ENCODE measurements at regions not wholly inside any gene's neighbourhood (a gene's known extent, or its start where the extent isn't known, plus 50 kb on each side); places are given as distances from the start of the nearest gene placed in this dataset.

- H3K27ac ChIP-seq, result no peak overlapping the region
- DNase-seq (ENCODE audit: low spot score in 2 of 2), result no peak
- intact Hi-C loops (cut with DNase I; ENCODE audit: low total_unique reads), result no loop called here
These were observed 148.6 kb upstream of the EXOC2 start for GRCh38 chr6:841569-841968.

GRCh38 chr6:839201-839600, 146.3 kb upstream of the EXOC2 start:
- Histone ChIP-seq H3K27me3 (no peaks in the 10 kb centered on the region), H3K27ac (no peak overlapping the region), H3K9me3 (peaks cover 0 to 6% of the 10 kb centered on the region in 2 donors), H3K4me1 (no peaks in the 10 kb centered on the region), H3K4me3 (no peak overlapping the region), H3K36me3 (no peaks in the 10 kb centered on the region)
- no peak for DNase-seq (ENCODE audit: low spot score in 2 of 2)
- intact Hi-C loops (cut with DNase I; ENCODE audit: low total_unique reads), result no loop called here
- TF ChIP-seq POLR2AphosphoS5 (IDR thresholded peaks at IDR 0.05) (no peak), POLR2A (IDR thresholded peaks at IDR 0.05) (no peak)
- TF ChIP-seq, protein P1, sequence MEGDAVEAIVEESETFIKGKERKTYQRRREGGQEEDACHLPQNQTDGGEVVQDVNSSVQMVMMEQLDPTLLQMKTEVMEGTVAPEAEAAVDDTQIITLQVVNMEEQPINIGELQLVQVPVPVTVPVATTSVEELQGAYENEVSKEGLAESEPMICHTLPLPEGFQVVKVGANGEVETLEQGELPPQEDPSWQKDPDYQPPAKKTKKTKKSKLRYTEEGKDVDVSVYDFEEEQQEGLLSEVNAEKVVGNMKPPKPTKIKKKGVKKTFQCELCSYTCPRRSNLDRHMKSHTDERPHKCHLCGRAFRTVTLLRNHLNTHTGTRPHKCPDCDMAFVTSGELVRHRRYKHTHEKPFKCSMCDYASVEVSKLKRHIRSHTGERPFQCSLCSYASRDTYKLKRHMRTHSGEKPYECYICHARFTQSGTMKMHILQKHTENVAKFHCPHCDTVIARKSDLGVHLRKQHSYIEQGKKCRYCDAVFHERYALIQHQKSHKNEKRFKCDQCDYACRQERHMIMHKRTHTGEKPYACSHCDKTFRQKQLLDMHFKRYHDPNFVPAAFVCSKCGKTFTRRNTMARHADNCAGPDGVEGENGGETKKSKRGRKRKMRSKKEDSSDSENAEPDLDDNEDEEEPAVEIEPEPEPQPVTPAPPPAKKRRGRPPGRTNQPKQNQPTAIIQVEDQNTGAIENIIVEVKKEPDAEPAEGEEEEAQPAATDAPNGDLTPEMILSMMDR (IDR thresholded peaks at IDR 0.05), result no peak

More at GRCh38 chr6:841569-841968, 148.6 kb upstream of the EXOC2 start:
- H3K36me3 ChIP-seq, result no peaks in the 10 kb centered on the region
- H3K4me1 ChIP-seq, result no peaks in the 10 kb centered on the region
- peaks cover 0 to 6% of the 10 kb centered on the region in 2 donors for H3K9me3 ChIP-seq
- H3K4me3 ChIP-seq, result no peak overlapping the region
- TF ChIP-seq POLR2AphosphoS5 (IDR thresholded peaks at IDR 0.05), result no peak
- no peak for TF ChIP-seq POLR2A (IDR thresholded peaks at IDR 0.05)
- TF ChIP-seq, protein P1 (IDR thresholded peaks at IDR 0.05), result no peak
- H3K27me3 ChIP-seq, result no peaks in the 10 kb centered on the region

GRCh38 chr6:837380-837779, 144.4 kb upstream of the EXOC2 start:
- intact Hi-C loops (cut with DNase I; ENCODE audit: low total_unique reads), result no loop called here
- H3K4me1 ChIP-seq, result no peaks in the 10 kb centered on the region
- no peak overlapping the region for H3K27ac ChIP-seq
- H3K4me3 ChIP-seq, result no peak overlapping the region
- DNase-seq (ENCODE audit: low spot score in 2 of 2), result no peak
- peaks cover 0 to 6% of the 10 kb centered on the region in 2 donors for H3K9me3 ChIP-seq
- TF ChIP-seq, protein P1 (IDR thresholded peaks at IDR 0.05), result no peak
- no peak for TF ChIP-seq POLR2A (IDR thresholded peaks at IDR 0.05)
- no peak for TF ChIP-seq POLR2AphosphoS5 (IDR thresholded peaks at IDR 0.05)
- H3K36me3 ChIP-seq, result no peaks in the 10 kb centered on the region
- H3K27me3 ChIP-seq, result no peaks in the 10 kb centered on the region

GRCh38 chr6:836276-836853, 143.4 kb upstream of the EXOC2 start:
- no peaks in the 10 kb centered on the region for H3K4me1 ChIP-seq
- no peaks in the 10 kb centered on the region for H3K36me3 ChIP-seq
- no peak overlapping the region for H3K4me3 ChIP-seq
- no peaks in the 10 kb centered on the region for H3K27me3 ChIP-seq
- peaks cover 0 to 6% of the 10 kb centered on the region in 2 donors for H3K9me3 ChIP-seq
- no peak for DNase-seq (ENCODE audit: low spot score in 2 of 2)
- H3K27ac ChIP-seq, result no peak overlapping the region
- intact Hi-C loops (cut with DNase I; ENCODE audit: low total_unique reads), result no loop called here
- TF ChIP-seq, protein P1 (IDR thresholded peaks at IDR 0.05), result no peak
- no peak for TF ChIP-seq POLR2A (IDR thresholded peaks at IDR 0.05)
- TF ChIP-seq POLR2AphosphoS5 (IDR thresholded peaks at IDR 0.05), result no peak

- no peaks in the 10 kb centered on the region for H3K4me1 ChIP-seq
- no peak overlapping the region for H3K4me3 ChIP-seq
- H3K36me3 ChIP-seq, result no peaks in the 10 kb centered on the region
- H3K9me3 ChIP-seq, result peaks cover 0 to 6% of the 10 kb centered on the region in 2 donors
- intact Hi-C loops (cut with DNase I; ENCODE audit: low total_unique reads), result no loop called here
- no peaks in the 10 kb centered on the region for H3K27me3 ChIP-seq
- no peak overlapping the region for H3K27ac ChIP-seq
- no peak for TF ChIP-seq POLR2A (IDR thresholded peaks at IDR 0.05)
- TF ChIP-seq, protein P1 (IDR thresholded peaks at IDR 0.05), result no peak
- no peak for DNase-seq (ENCODE audit: low spot score in 2 of 2)
These were observed 142.7 kb upstream of the EXOC2 start for GRCh38 chr6:835476-836160.

All from breast epithelium (tissue), 4 donors.